ENCODE measurements at regions not wholly inside any gene's neighbourhood (a gene's known extent, or its start where the extent isn't known, plus 50 kb on each side); places are given as distances from the start of the nearest gene placed in this dataset.

- Histone ChIP-seq H3K23ac (ENCODE audit: low read depth, low read length, poor library complexity) (no peak overlapping the region), H3K4me2 (ENCODE audit: insufficient read depth, low read length, poor library complexity, severe bottlenecking) (no peak overlapping the region), H2BK5ac (ENCODE audit: low read length) (no peak overlapping the region), H3K9me3 (replicated peaks in 1 of 2; ENCODE audit: control insufficient read depth in 2 of 2, insufficient read depth in 1 of 2, low read depth in 1 of 2, low read length in 2 of 2) (no peaks in the 10 kb centered on the region), H3K27ac (replicated peaks; ENCODE audit: low read length) (no peak overlapping the region), H3K36me3 (replicated peaks in 1 of 2; ENCODE audit: control insufficient read depth in 2 of 2, insufficient read depth in 2 of 2, low read length in 2 of 2) (no peaks in the 10 kb centered on the region), H3K4ac (ENCODE audit: low read length) (no peak overlapping the region), H3K4me3 (ENCODE audit: low read length in 2 of 2) (no peak overlapping the region), H2BK12ac (ENCODE audit: low read length) (no peak overlapping the region), H2AK5ac (ENCODE audit: low read depth, low read length) (no peak overlapping the region), H4K8ac (ENCODE audit: low read depth, low read length) (no peak overlapping the region), H3K4me1 (ENCODE audit: control insufficient read depth in 2 of 2, insufficient read depth in 1 of 2, low read depth in 1 of 2, low read length in 2 of 2) (no peaks in the 10 kb centered on the region), H2BK15ac (ENCODE audit: low read length) (no peak overlapping the region), H2BK120ac (ENCODE audit: low read depth, low read length) (no peak overlapping the region), H4K91ac (ENCODE audit: low read depth, low read length, poor library complexity) (no peak overlapping the region), H3K9ac (ENCODE audit: low read depth, low read length, poor library complexity) (no peak overlapping the region), H3K14ac (ENCODE audit: low read length) (no peak overlapping the region), H3K27me3 (ENCODE audit: control insufficient read depth in 3 of 3, insufficient read depth in 3 of 3, low read depth in 1 of 3, low read length in 3 of 3) (no peaks in the 10 kb centered on the region), H2AFZ (ENCODE audit: low read length) (no peak overlapping the region), H3K18ac (ENCODE audit: low read length) (no peak overlapping the region), H3K79me1 (ENCODE audit: low read depth, low read length) (no peaks in the 10 kb centered on the region)
- no peak for DNase-seq (ENCODE audit: low spot score)
- WGBS, 2 donors (ENCODE audit: extremely low coverage in 2 of 2, insufficient read length in 2 of 2, insufficient replicate concordance in 1 of 2): no CpG with 5 or more reads among the region's 3 CpGs
Observed at GRCh38 chr1:162976628-162977027, 92.5 kb upstream of the RGS4 start.

- Histone ChIP-seq H3K4me3 (ENCODE audit: low read length in 2 of 2) (no peak overlapping the region), H4K8ac (ENCODE audit: low read depth, low read length) (no peak overlapping the region), H3K4me2 (ENCODE audit: insufficient read depth, low read length, poor library complexity, severe bottlenecking) (no peak overlapping the region), H3K18ac (ENCODE audit: low read length) (no peak overlapping the region), H3K9me3 (replicated peaks in 1 of 2; ENCODE audit: control insufficient read depth in 2 of 2, insufficient read depth in 1 of 2, low read depth in 1 of 2, low read length in 2 of 2) (no peaks in the 10 kb centered on the region), H3K79me1 (ENCODE audit: low read depth, low read length) (no peaks in the 10 kb centered on the region), H3K4me1 (ENCODE audit: control insufficient read depth in 2 of 2, insufficient read depth in 1 of 2, low read depth in 1 of 2, low read length in 2 of 2) (no peaks in the 10 kb centered on the region), H3K4ac (ENCODE audit: low read length) (no peak overlapping the region), H3K36me3 (replicated peaks in 1 of 2; ENCODE audit: control insufficient read depth in 2 of 2, insufficient read depth in 2 of 2, low read length in 2 of 2) (no peaks in the 10 kb centered on the region), H2AK5ac (ENCODE audit: low read depth, low read length) (no peak overlapping the region), H2AFZ (ENCODE audit: low read length) (no peak overlapping the region), H4K91ac (ENCODE audit: low read depth, low read length, poor library complexity) (no peak overlapping the region), H2BK120ac (ENCODE audit: low read depth, low read length) (no peak overlapping the region), H2BK5ac (ENCODE audit: low read length) (no peak overlapping the region), H3K9ac (ENCODE audit: low read depth, low read length, poor library complexity) (no peak overlapping the region), H3K14ac (ENCODE audit: low read length) (no peak overlapping the region), H3K23ac (ENCODE audit: low read depth, low read length, poor library complexity) (no peak overlapping the region), H2BK12ac (ENCODE audit: low read length) (no peak overlapping the region), H3K27me3 (ENCODE audit: control insufficient read depth in 3 of 3, insufficient read depth in 3 of 3, low read depth in 1 of 3, low read length in 3 of 3) (no peaks in the 10 kb centered on the region), H3K27ac (replicated peaks; ENCODE audit: low read length) (no peak overlapping the region), H2BK15ac (ENCODE audit: low read length) (no peak overlapping the region)
- no peak for DNase-seq (ENCODE audit: low spot score)
Observed at GRCh38 chr1:162974810-162975209, 94.4 kb upstream of the RGS4 start.

- Histone ChIP-seq H4K8ac (ENCODE audit: low read depth, low read length) (no peak overlapping the region), H2AFZ (ENCODE audit: low read length) (no peak overlapping the region), H3K18ac (ENCODE audit: low read length) (no peak overlapping the region), H3K9ac (ENCODE audit: low read depth, low read length, poor library complexity) (no peak overlapping the region), H2BK12ac (ENCODE audit: low read length) (no peak overlapping the region), H2BK5ac (ENCODE audit: low read length) (no peak overlapping the region), H3K36me3 (replicated peaks in 1 of 2; ENCODE audit: control insufficient read depth in 2 of 2, insufficient read depth in 2 of 2, low read length in 2 of 2) (no peaks in the 10 kb centered on the region), H3K79me1 (ENCODE audit: low read depth, low read length) (no peaks in the 10 kb centered on the region), H3K9me3 (replicated peaks in 1 of 2; ENCODE audit: control insufficient read depth in 2 of 2, insufficient read depth in 1 of 2, low read depth in 1 of 2, low read length in 2 of 2) (no peaks in the 10 kb centered on the region), H2BK15ac (ENCODE audit: low read length) (no peak overlapping the region), H3K27me3 (ENCODE audit: control insufficient read depth in 3 of 3, insufficient read depth in 3 of 3, low read depth in 1 of 3, low read length in 3 of 3) (no peaks in the 10 kb centered on the region), H3K23ac (ENCODE audit: low read depth, low read length, poor library complexity) (no peak overlapping the region), H3K27ac (replicated peaks; ENCODE audit: low read length) (no peak overlapping the region), H2AK5ac (ENCODE audit: low read depth, low read length) (no peak overlapping the region), H3K4me2 (ENCODE audit: insufficient read depth, low read length, poor library complexity, severe bottlenecking) (no peak overlapping the region), H3K4me3 (ENCODE audit: low read length in 2 of 2) (no peak overlapping the region), H4K91ac (ENCODE audit: low read depth, low read length, poor library complexity) (no peak overlapping the region), H3K4me1 (ENCODE audit: control insufficient read depth in 2 of 2, insufficient read depth in 1 of 2, low read depth in 1 of 2, low read length in 2 of 2) (no peaks in the 10 kb centered on the region), H3K4ac (ENCODE audit: low read length) (no peak overlapping the region), H2BK120ac (ENCODE audit: low read depth, low read length) (no peak overlapping the region), H3K14ac (ENCODE audit: low read length) (no peak overlapping the region)
- DNase-seq (ENCODE audit: low spot score): no peak
Observed at GRCh38 chr1:162973381-162973795, 95.8 kb upstream of the RGS4 start.

GRCh38 chr1:162972773-162973172, 96.4 kb upstream of the RGS4 start:
- Histone ChIP-seq H2AFZ (ENCODE audit: low read length) (no peak overlapping the region), H3K27ac (replicated peaks; ENCODE audit: low read length) (no peak overlapping the region), H3K27me3 (ENCODE audit: control insufficient read depth in 3 of 3, insufficient read depth in 3 of 3, low read depth in 1 of 3, low read length in 3 of 3) (no peaks in the 10 kb centered on the region), H3K79me1 (ENCODE audit: low read depth, low read length) (no peaks in the 10 kb centered on the region), H3K18ac (ENCODE audit: low read length) (no peak overlapping the region), H2BK5ac (ENCODE audit: low read length) (no peak overlapping the region), H4K8ac (ENCODE audit: low read depth, low read length) (no peak overlapping the region), H3K4me3 (ENCODE audit: low read length in 2 of 2) (no peak overlapping the region), H3K9me3 (replicated peaks in 1 of 2; ENCODE audit: control insufficient read depth in 2 of 2, insufficient read depth in 1 of 2, low read depth in 1 of 2, low read length in 2 of 2) (no peaks in the 10 kb centered on the region), H2BK12ac (ENCODE audit: low read length) (no peak overlapping the region), H3K4me1 (ENCODE audit: control insufficient read depth in 2 of 2, insufficient read depth in 1 of 2, low read depth in 1 of 2, low read length in 2 of 2) (no peaks in the 10 kb centered on the region), H2BK120ac (ENCODE audit: low read depth, low read length) (no peak overlapping the region), H3K9ac (ENCODE audit: low read depth, low read length, poor library complexity) (no peak overlapping the region), H3K4me2 (ENCODE audit: insufficient read depth, low read length, poor library complexity, severe bottlenecking) (no peak overlapping the region), H4K91ac (ENCODE audit: low read depth, low read length, poor library complexity) (no peak overlapping the region), H3K23ac (ENCODE audit: low read depth, low read length, poor library complexity) (no peak overlapping the region), H2AK5ac (ENCODE audit: low read depth, low read length) (no peak overlapping the region), H3K4ac (ENCODE audit: low read length) (no peak overlapping the region), H3K14ac (ENCODE audit: low read length) (no peak overlapping the region), H2BK15ac (ENCODE audit: low read length) (no peak overlapping the region), H3K36me3 (replicated peaks in 1 of 2; ENCODE audit: control insufficient read depth in 2 of 2, insufficient read depth in 2 of 2, low read length in 2 of 2) (no peaks in the 10 kb centered on the region)
- 100% methylated on average over 1 of the region's 4 CpGs; no CpG with 5 or more reads in 1 of the 2 donors for WGBS, 2 donors (ENCODE audit: extremely low coverage in 2 of 2, insufficient read length in 2 of 2, insufficient replicate concordance in 1 of 2)
- no peak for DNase-seq (ENCODE audit: low spot score)
